K562 (cell line): ENCODE measurements at regions not wholly inside any gene's neighbourhood (a gene's known extent, or its start where the extent isn't known, plus 50 kb on each side); places are given as distances from the start of the nearest gene placed in this dataset.

Experiments used
- ATAC-seq: fragments of 200-7000 bp; cut with Tn5 transposase; 3 replicates; pipeline ENCODE4 v1.9.1; 2020; ENCODE audit warnings: moderate library complexity
- BruUV-seq: library from RNA; stranded (reverse); fragments of 400-500 nt; replicated peaks from 2 replicates; lab custom pipeline; 2021; lab: Mats Ljungman, UMichigan
- CTCF ChIA-PET: fragments of 300-600 bp; formaldehyde crosslinking; extraction: SDS; loops from one replicate; lab custom pipeline; 2021; ENCODE audit warnings: low intra/inter-chr PET ratio; lab: Yijun Ruan, JAX
- POLR2A ChIA-PET: fragments of 300-600, 350-650 bp; sonication (Branson Sonifier 250); formaldehyde crosslinking; extraction: SDS; loops from one replicate; lab custom pipeline; 2021; ENCODE audit warnings: antibody characterized with exemption, inconsistent platforms; lab: Yijun Ruan, JAX
- DNase-seq, 4 experiments: peaks; one replicate each; pipeline versions ENCODE4 v3.0.0 to v3.0.0-alpha.2; 2011 to 2018; ENCODE audit warnings: low spot score in 3 of 4, mixed read lengths in 3 of 4; ENCODE audit errors: extremely low read depth in 1 of 4
- FAIRE-seq: peaks from 2 replicates; lab custom pipeline; 2011; peaks lifted over from hg19 to GRCh38; lab: Jason Lieb, UNC
- H2AFZ ChIP-seq: 2 replicates; pipeline ENCODE4 v1.6.0; 2011; ENCODE audit warnings: low read depth, low read length, control low read depth, inconsistent platforms
- H3K27ac ChIP-seq: fragments of 200-600 bp; 3 replicates; pipeline ENCODE4 v1.8.0; 2011; ENCODE audit warnings: low read depth, mild to moderate bottlenecking, control low read depth, inconsistent platforms, low read length, moderate library complexity, mixed read lengths; ENCODE audit errors: extremely low read depth
- H3K27me3 ChIP-seq, 2 experiments: fragments of 300-600 bp in 1 of 2; 2 replicates in 1 of 2; 3 replicates in 1 of 2; pipeline versions ENCODE4 v1.6.0 to v1.8.0; 2011; ENCODE audit warnings: inconsistent platforms in 2 of 2, low read length in 2 of 2, mild to moderate bottlenecking in 1 of 2, mixed read lengths in 1 of 2, moderate library complexity in 1 of 2; ENCODE audit not compliant: control insufficient read depth in 2 of 2, insufficient read depth in 2 of 2
- H3K36me3 ChIP-seq: fragments of 300-600 bp; 3 replicates; pipeline ENCODE4 v1.8.0; 2011; ENCODE audit warnings: mild to moderate bottlenecking, low read length, inconsistent platforms; ENCODE audit not compliant: control insufficient read depth, insufficient read depth
- H3K4me1 ChIP-seq, 2 experiments: fragments of 200-600 bp in 1 of 2; replicated peaks in 1 of 2; 2 replicates in 1 of 2; 3 replicates in 1 of 2; pipeline versions ENCODE4 v1.5.1 to v1.8.0; 2011; ENCODE audit warnings: inconsistent platforms in 2 of 2, low read length in 2 of 2, mild to moderate bottlenecking in 1 of 2, mixed read lengths in 1 of 2, moderate library complexity in 1 of 2; ENCODE audit not compliant: control insufficient read depth in 2 of 2, insufficient read depth in 2 of 2
- H3K4me2 ChIP-seq: 2 replicates; pipeline ENCODE4 v1.6.1; 2011; ENCODE audit warnings: low read length, control low read depth, inconsistent platforms, mixed read lengths; ENCODE audit not compliant: insufficient read depth
- H3K4me3 ChIP-seq: fragments of 200-600 bp; sonication (generic), shearing (Covaris generic); 2 replicates; pipeline ENCODE4 v1.5.1; 2016; ENCODE audit warnings: control low read depth, inconsistent platforms
- H3K79me2 ChIP-seq: fragments of 200-600 bp; 3 replicates; pipeline ENCODE4 v1.8.0; 2011; ENCODE audit warnings: low read length, inconsistent platforms; ENCODE audit not compliant: control insufficient read depth, insufficient read depth
- H3K9ac ChIP-seq, 2 experiments: 2 replicates each; pipeline versions ENCODE4 v1.6.0 to v1.6.1; 2011; ENCODE audit warnings: low read depth in 2 of 2, low read length in 2 of 2, control low read depth in 1 of 2, inconsistent platforms in 1 of 2, mild to moderate bottlenecking in 1 of 2, mixed read lengths in 1 of 2; ENCODE audit not compliant: insufficient read depth in 1 of 2
- H3K9me1 ChIP-seq: one replicate; pipeline ENCODE4 v1.6.0; 2011; ENCODE audit warnings: inconsistent platforms, mild to moderate bottlenecking, low read length, moderate library complexity; ENCODE audit not compliant: control insufficient read depth, insufficient read depth
- H3K9me3 ChIP-seq: replicated peaks from 2 replicates; pipeline ENCODE4 v1.5.1; 2011; ENCODE audit warnings: low read depth, low read length, inconsistent platforms; ENCODE audit not compliant: control insufficient read depth, insufficient read depth
- H4K20me1 ChIP-seq: replicated peaks from 2 replicates; pipeline ENCODE4 v1.6.1; 2011; ENCODE audit warnings: low read length, inconsistent platforms, mixed read lengths; ENCODE audit not compliant: control insufficient read depth, insufficient read depth
- CBX1 ChIP-seq: sonication (generic); IDR thresholded peaks from 2 replicates; pipeline ENCODE4 v1.6.1; 2016; ENCODE audit warnings: antibody characterized with exemption, low read depth, mild to moderate bottlenecking
- HMG20A ChIP-seq: fragments of 450-650 bp; formaldehyde crosslinking; conservative IDR thresholded peaks from 2 replicates; pipeline ENCODE4 v1.4.0; 2020; ENCODE audit warnings: mild to moderate bottlenecking, mixed read lengths
- KHSRP ChIP-seq: fragments of 450-650 bp; IDR thresholded peaks from 2 replicates; pipeline ENCODE4 v1.6.1; 2017
- LARP7 ChIP-seq: fragments of 450-650 bp; IDR thresholded peaks from 2 replicates; pipeline ENCODE4 v1.6.1; 2016
- PHB ChIP-seq: fragments of 250-450 bp; sonication (Bioruptor Pico); IDR thresholded peaks from 2 replicates; pipeline ENCODE4 v1.5.0; 2021
- PML ChIP-seq: IDR thresholded peaks from 2 replicates; pipeline ENCODE4 v1.6.1; 2012; ENCODE audit warnings: low read length, inconsistent platforms
- RUNX1 ChIP-seq: sonication (generic); IDR thresholded peaks from 2 replicates; pipeline ENCODE4 v1.6.1; 2016; ENCODE audit warnings: antibody characterized with exemption, low read depth
- SMC3 ChIP-seq: conservative IDR thresholded peaks from 2 replicates; pipeline ENCODE4 v1.6.1; 2011; ENCODE audit warnings: low read depth, low read length, improper control_type of control experiment; ENCODE audit not compliant: insufficient read depth
- SP2 ChIP-seq: IDR thresholded peaks from 2 replicates; pipeline ENCODE4 v1.6.1; 2011; ENCODE audit warnings: mild to moderate bottlenecking, low read depth, low read length, moderate library complexity; ENCODE audit not compliant: poor library complexity, severe bottlenecking; ENCODE audit errors: extremely low read depth
- XRCC4 ChIP-seq: IDR thresholded peaks from one replicate; pipeline ENCODE4 v1.6.1; 2011; ENCODE audit not compliant: insufficient read depth, insufficient read length; ENCODE audit errors: extremely low read depth
- ZNF316 ChIP-seq: fragments of 450-650 bp; IDR thresholded peaks from 2 replicates; pipeline ENCODE4 v1.6.1; 2016
- ZNF561 ChIP-seq: fragments of 450-650 bp; formaldehyde crosslinking; conservative IDR thresholded peaks from 2 replicates; pipeline ENCODE4 v1.4.0; 2020; ENCODE audit warnings: mild to moderate bottlenecking, moderate library complexity
- ZNF79 ChIP-seq: fragments of 250-450 bp; sonication (Bioruptor Pico); IDR thresholded peaks from 2 replicates; pipeline ENCODE4 v1.4.0; 2020; ENCODE audit warnings: low read depth, mild to moderate bottlenecking, moderate library complexity
- ZNF830 ChIP-seq: fragments of 250-450 bp; sonication (Bioruptor Pico); IDR thresholded peaks from 2 replicates; pipeline ENCODE4 v1.5.0; 2021; ENCODE audit warnings: mild to moderate bottlenecking
- WGBS: fragments of 100-300 bp; shearing (Covaris generic); methylation state at CpG from one replicate; pipeline ENCODE4 v1.1.6; 2016; ENCODE audit warnings: low coverage, mixed read lengths; ENCODE audit not compliant: insufficient coverage; ENCODE audit errors: missing lambda C conversion rate; 5-methylcytosine and 5-hydroxymethylcytosine counted together
- in situ Hi-C: fragments of 300-500 bp; cut with MboI; formaldehyde crosslinking; loops from 4 replicates; pipeline ENCODE4 v1.15.0; 2018; ENCODE audit warnings: inconsistent platforms, mixed read lengths
- intact Hi-C: fragments of 100-400 bp; cut with micrococcal nuclease; formaldehyde crosslinking; loops from 2 replicates; pipeline ENCODE4 v1.14.2; 2022
- TF ChIP-seq, protein P1 (sequence below), 2 experiments: fragments of 150-350 bp in 1 of 2; IDR thresholded peaks; 2 replicates each; pipeline ENCODE4 v1.6.1; 2012 to 2016; ENCODE audit warnings: low read depth in 2 of 2, low read length in 2 of 2, mild to moderate bottlenecking in 1 of 2, moderate library complexity in 1 of 2
- TF ChIP-seq, protein P2 (sequence below): fragments of 250-450 bp; sonication (Bioruptor Pico); IDR thresholded peaks from 2 replicates; pipeline ENCODE4 v1.8.0; 2022; ENCODE audit warnings: inconsistent platforms
- TF ChIP-seq, protein P3 (sequence below), 2 experiments: IDR thresholded peaks in 1 of 2; conservative IDR thresholded peaks in 1 of 2; 2 replicates each; pipeline ENCODE4 v1.6.1; 2016; ENCODE audit warnings: low read depth in 2 of 2, mild to moderate bottlenecking in 1 of 2, missing compliant biosample characterization in 1 of 2, missing genetic modification characterization in 1 of 2, moderate library complexity in 1 of 2

GRCh38 chr3:153680526-153680925 lies 440.7 kb upstream of the ARHGEF26 start:
- no peak for FAIRE-seq
- intact Hi-C loops: no loop called here
- 5% methylated on average over 1 of the region's 1 CpG for WGBS

More at GRCh38 chr3:153680526-153680925, 440.7 kb upstream of the ARHGEF26 start:
- Histone ChIP-seq H3K36me3 (no peaks in the 10 kb centered on the region), H3K4me2 (no peak overlapping the region), H3K9me1 (no peaks in the 10 kb centered on the region), H3K79me2 (no peaks in the 10 kb centered on the region), H3K9ac (no peak overlapping the region), H3K4me1 (no peaks in the 10 kb centered on the region), H3K4me3 (no peak overlapping the region), H3K27me3 (no peaks in the 10 kb centered on the region), H3K27ac (no peak overlapping the region), H2AFZ (no peak overlapping the region), H3K9me3 (no peaks in the 10 kb centered on the region), H4K20me1 (no peaks in the 10 kb centered on the region)
- CTCF ChIA-PET: interaction anchor here (0.6 kb wide), 1 partner anchor 471 kb away, joined by 3 read pairs; no protein-coding TSS in a partner anchor
- POLR2A ChIA-PET: no interaction called here
- no peak for TF ChIP-seq ZNF316
- TF ChIP-seq, protein P1, sequence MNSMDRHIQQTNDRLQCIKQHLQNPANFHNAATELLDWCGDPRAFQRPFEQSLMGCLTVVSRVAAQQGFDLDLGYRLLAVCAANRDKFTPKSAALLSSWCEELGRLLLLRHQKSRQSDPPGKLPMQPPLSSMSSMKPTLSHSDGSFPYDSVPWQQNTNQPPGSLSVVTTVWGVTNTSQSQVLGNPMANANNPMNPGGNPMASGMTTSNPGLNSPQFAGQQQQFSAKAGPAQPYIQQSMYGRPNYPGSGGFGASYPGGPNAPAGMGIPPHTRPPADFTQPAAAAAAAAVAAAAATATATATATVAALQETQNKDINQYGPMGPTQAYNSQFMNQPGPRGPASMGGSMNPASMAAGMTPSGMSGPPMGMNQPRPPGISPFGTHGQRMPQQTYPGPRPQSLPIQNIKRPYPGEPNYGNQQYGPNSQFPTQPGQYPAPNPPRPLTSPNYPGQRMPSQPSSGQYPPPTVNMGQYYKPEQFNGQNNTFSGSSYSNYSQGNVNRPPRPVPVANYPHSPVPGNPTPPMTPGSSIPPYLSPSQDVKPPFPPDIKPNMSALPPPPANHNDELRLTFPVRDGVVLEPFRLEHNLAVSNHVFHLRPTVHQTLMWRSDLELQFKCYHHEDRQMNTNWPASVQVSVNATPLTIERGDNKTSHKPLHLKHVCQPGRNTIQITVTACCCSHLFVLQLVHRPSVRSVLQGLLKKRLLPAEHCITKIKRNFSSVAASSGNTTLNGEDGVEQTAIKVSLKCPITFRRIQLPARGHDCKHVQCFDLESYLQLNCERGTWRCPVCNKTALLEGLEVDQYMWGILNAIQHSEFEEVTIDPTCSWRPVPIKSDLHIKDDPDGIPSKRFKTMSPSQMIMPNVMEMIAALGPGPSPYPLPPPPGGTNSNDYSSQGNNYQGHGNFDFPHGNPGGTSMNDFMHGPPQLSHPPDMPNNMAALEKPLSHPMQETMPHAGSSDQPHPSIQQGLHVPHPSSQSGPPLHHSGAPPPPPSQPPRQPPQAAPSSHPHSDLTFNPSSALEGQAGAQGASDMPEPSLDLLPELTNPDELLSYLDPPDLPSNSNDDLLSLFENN (IDR thresholded peaks at IDR 0.05; ENCODE audit: low read depth in 2 of 2, low read length in 2 of 2): no peak
- TF ChIP-seq PML: no peak
- TF ChIP-seq HMG20A (CRISPR knock-in tag): no peak
- TF ChIP-seq RUNX1: no peak
- no peak for TF ChIP-seq LARP7
- TF ChIP-seq KHSRP: no peak
- TF ChIP-seq PHB: no peak
- TF ChIP-seq XRCC4: no peak
- TF ChIP-seq CBX1: no peak
- no peak for TF ChIP-seq SP2
- TF ChIP-seq SMC3: no peak
- TF ChIP-seq, protein P2, sequence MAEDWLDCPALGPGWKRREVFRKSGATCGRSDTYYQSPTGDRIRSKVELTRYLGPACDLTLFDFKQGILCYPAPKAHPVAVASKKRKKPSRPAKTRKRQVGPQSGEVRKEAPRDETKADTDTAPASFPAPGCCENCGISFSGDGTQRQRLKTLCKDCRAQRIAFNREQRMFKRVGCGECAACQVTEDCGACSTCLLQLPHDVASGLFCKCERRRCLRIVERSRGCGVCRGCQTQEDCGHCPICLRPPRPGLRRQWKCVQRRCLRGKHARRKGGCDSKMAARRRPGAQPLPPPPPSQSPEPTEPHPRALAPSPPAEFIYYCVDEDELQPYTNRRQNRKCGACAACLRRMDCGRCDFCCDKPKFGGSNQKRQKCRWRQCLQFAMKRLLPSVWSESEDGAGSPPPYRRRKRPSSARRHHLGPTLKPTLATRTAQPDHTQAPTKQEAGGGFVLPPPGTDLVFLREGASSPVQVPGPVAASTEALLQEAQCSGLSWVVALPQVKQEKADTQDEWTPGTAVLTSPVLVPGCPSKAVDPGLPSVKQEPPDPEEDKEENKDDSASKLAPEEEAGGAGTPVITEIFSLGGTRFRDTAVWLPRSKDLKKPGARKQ (CRISPR knock-in tag): no peak
- TF ChIP-seq, protein P3, sequence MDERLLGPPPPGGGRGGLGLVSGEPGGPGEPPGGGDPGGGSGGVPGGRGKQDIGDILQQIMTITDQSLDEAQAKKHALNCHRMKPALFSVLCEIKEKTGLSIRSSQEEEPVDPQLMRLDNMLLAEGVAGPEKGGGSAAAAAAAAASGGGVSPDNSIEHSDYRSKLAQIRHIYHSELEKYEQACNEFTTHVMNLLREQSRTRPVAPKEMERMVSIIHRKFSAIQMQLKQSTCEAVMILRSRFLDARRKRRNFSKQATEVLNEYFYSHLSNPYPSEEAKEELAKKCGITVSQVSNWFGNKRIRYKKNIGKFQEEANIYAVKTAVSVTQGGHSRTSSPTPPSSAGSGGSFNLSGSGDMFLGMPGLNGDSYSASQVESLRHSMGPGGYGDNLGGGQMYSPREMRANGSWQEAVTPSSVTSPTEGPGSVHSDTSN (CRISPR knock-in tag; IDR thresholded peaks at IDR 0.05; ENCODE audit: low read depth): no peak
- TF ChIP-seq, protein P3 (tag; conservative IDR thresholded peaks at IDR 0.05; ENCODE audit: low read depth): no peak
- no peak for TF ChIP-seq ZNF830 (CRISPR knock-in tag)
- TF ChIP-seq ZNF561: no peak
- TF ChIP-seq ZNF79: no peak
- no peak for DNase-seq
- no peak for ATAC-seq
- in situ Hi-C loops: no loop called here
- BruUV-seq: no TSS peak
